H1 (cell line): ENCODE measurements at regions not wholly inside any gene's neighbourhood (a gene's known extent, or its start where the extent isn't known, plus 50 kb on each side); places are given as distances from the start of the nearest gene placed in this dataset.

ENCODE experiments used
- CHD7 ChIP-seq: fragments of 300-600 bp; sonication (generic); IDR thresholded peaks from 2 replicates; pipeline ENCODE4 v1.7.1; 2012; ENCODE audit warnings: low read length, moderate library complexity, mild to moderate bottlenecking, inconsistent platforms; ENCODE audit not compliant: insufficient replicate concordance
- KDM4A ChIP-seq: IDR thresholded peaks from one replicate; pipeline ENCODE4 v1.7.1; 2012; ENCODE audit warnings: low read depth, mild to moderate bottlenecking, moderate library complexity, low read length, inconsistent platforms; ENCODE audit not compliant: severe bottlenecking
- KDM5A ChIP-seq: fragments of 200-600 bp; IDR thresholded peaks from 2 replicates; pipeline ENCODE4 v1.7.1; 2012; ENCODE audit warnings: mild to moderate bottlenecking, low read length, inconsistent platforms, mixed read lengths
- MAFK ChIP-seq: IDR thresholded peaks from 2 replicates; pipeline ENCODE4 v1.6.1; 2012; ENCODE audit warnings: low read depth, mild to moderate bottlenecking, improper control_type of control experiment, low read length
- NRF1 ChIP-seq: IDR thresholded peaks from 2 replicates; pipeline ENCODE4 v1.6.1; 2011; ENCODE audit warnings: mild to moderate bottlenecking, low read depth, low read length, improper control_type of control experiment
- SP1 ChIP-seq: IDR thresholded peaks from 2 replicates; pipeline ENCODE4 v1.6.1; 2011; ENCODE audit warnings: low read depth, low read length
- SP2 ChIP-seq: IDR thresholded peaks from 2 replicates; pipeline ENCODE4 v1.6.1; 2012; ENCODE audit warnings: mild to moderate bottlenecking, low read length, inconsistent platforms
- TBP ChIP-seq: IDR thresholded peaks from 2 replicates; pipeline ENCODE4 v1.6.1; 2011; ENCODE audit warnings: low read depth, low read length, improper control_type of control experiment

GRCh38 chr4:15345134-15345533, 82.7 kb upstream of the C1QTNF7 start (continued):
- TF ChIP-seq CHD7 (no peak), MAFK (no peak), SP2 (no peak), TBP (no peak), NRF1 (no peak), KDM5A (no peak), KDM4A (no peak), SP1 (no peak)
